ENCODE measurements at regions not wholly inside any gene's neighbourhood (a gene's known extent, or its start where the extent isn't known, plus 50 kb on each side); places are given as distances from the start of the nearest gene placed in this dataset.

DNA sequence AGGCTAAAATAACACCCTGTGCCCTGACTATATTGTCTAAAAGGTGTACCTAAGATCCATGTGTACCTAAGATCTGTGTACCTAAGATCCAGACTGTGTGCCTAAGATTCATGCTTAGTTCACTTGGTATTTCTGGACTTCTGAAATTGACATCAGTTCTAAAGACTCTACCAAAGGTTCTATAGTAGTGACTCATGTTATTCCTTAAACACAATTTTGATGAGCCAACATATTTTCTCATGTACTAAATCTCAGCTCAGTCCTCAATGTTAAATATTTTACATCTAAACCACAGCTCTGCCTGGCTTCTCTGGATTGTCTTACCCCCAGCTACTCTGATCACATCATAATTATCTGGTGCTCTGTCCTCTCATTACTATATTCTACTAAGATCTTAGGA is 802.3 kb upstream of the SORCS1 start:
- no peak for TF ChIP-seq TAF1 (IDR thresholded peaks at IDR 0.05; ENCODE audit: low read depth)
- TF ChIP-seq, protein P1, sequence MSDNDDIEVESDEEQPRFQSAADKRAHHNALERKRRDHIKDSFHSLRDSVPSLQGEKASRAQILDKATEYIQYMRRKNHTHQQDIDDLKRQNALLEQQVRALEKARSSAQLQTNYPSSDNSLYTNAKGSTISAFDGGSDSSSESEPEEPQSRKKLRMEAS (IDR thresholded peaks at IDR 0.05) = no peak
- no peak for TF ChIP-seq EP300 (IDR thresholded peaks at IDR 0.05; ENCODE audit: borderline replicate concordance)
- no peak for TF ChIP-seq YY1 (IDR thresholded peaks at IDR 0.05; ENCODE audit: low read depth)
- TF ChIP-seq, protein P2, sequence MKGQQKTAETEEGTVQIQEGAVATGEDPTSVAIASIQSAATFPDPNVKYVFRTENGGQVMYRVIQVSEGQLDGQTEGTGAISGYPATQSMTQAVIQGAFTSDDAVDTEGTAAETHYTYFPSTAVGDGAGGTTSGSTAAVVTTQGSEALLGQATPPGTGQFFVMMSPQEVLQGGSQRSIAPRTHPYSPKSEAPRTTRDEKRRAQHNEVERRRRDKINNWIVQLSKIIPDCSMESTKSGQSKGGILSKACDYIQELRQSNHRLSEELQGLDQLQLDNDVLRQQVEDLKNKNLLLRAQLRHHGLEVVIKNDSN (IDR thresholded peaks at IDR 0.05) = no peak
- TF ChIP-seq CEBPB (IDR thresholded peaks at IDR 0.05) = no peak
- no peak for TF ChIP-seq FOXM1 (IDR thresholded peaks at IDR 0.05; ENCODE audit: borderline replicate concordance, low read depth)
- no peak for TF ChIP-seq RAD21 (IDR thresholded peaks at IDR 0.05; ENCODE audit: low read depth)
- no peak for TF ChIP-seq CREB1 (IDR thresholded peaks at IDR 0.05; ENCODE audit: low read depth)
- TF ChIP-seq TCF12 (IDR thresholded peaks at IDR 0.05; ENCODE audit: low read depth) = no peak
- no peak for TF ChIP-seq NFIC (IDR thresholded peaks at IDR 0.05)
- TF ChIP-seq EGR1 (IDR thresholded peaks at IDR 0.05) = no peak
- TF ChIP-seq, protein P3, sequence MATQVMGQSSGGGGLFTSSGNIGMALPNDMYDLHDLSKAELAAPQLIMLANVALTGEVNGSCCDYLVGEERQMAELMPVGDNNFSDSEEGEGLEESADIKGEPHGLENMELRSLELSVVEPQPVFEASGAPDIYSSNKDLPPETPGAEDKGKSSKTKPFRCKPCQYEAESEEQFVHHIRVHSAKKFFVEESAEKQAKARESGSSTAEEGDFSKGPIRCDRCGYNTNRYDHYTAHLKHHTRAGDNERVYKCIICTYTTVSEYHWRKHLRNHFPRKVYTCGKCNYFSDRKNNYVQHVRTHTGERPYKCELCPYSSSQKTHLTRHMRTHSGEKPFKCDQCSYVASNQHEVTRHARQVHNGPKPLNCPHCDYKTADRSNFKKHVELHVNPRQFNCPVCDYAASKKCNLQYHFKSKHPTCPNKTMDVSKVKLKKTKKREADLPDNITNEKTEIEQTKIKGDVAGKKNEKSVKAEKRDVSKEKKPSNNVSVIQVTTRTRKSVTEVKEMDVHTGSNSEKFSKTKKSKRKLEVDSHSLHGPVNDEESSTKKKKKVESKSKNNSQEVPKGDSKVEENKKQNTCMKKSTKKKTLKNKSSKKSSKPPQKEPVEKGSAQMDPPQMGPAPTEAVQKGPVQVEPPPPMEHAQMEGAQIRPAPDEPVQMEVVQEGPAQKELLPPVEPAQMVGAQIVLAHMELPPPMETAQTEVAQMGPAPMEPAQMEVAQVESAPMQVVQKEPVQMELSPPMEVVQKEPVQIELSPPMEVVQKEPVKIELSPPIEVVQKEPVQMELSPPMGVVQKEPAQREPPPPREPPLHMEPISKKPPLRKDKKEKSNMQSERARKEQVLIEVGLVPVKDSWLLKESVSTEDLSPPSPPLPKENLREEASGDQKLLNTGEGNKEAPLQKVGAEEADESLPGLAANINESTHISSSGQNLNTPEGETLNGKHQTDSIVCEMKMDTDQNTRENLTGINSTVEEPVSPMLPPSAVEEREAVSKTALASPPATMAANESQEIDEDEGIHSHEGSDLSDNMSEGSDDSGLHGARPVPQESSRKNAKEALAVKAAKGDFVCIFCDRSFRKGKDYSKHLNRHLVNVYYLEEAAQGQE (IDR thresholded peaks at IDR 0.05; ENCODE audit: low read depth) = no peak
- TF ChIP-seq TEAD4 (IDR thresholded peaks at IDR 0.05) = no peak

Measured in Ishikawa (cell line).